MM.1S (cell line): ENCODE measurements at regions not wholly inside any gene's neighbourhood (a gene's known extent, or its start where the extent isn't known, plus 50 kb on each side); places are given as distances from the start of the nearest gene placed in this dataset.

Experiments used
- CTCF ChIP-seq: fragments of 300-600 bp; sonication (generic); IDR thresholded peaks from 2 replicates; pipeline ENCODE4 v1.5.1; 2016; ENCODE audit warnings: antibody characterized with exemption, low read length, mixed read lengths
- EZH2 ChIP-seq: fragments of 300-600 bp; sonication (generic); optimal IDR thresholded peaks from 2 replicates; pipeline ENCODE3; 2017; ENCODE audit warnings: low read depth, mild to moderate bottlenecking, antibody characterized with exemption, low read length, mixed read lengths
- EZH2phosphoT487 ChIP-seq: fragments of 300-600 bp; sonication (generic); IDR thresholded peaks from 2 replicates; pipeline ENCODE4 v1.6.1; 2018; ENCODE audit warnings: antibody characterized with exemption, low read length

- TF ChIP-seq CTCF = no peak
- no peak for TF ChIP-seq EZH2
- no peak for TF ChIP-seq EZH2phosphoT487
Observed at GRCh38 chr13:50668691-50669271, 174.7 kb downstream of the DLEU7 start.
